SK-N-SH (cell line): ENCODE measurements at regions not wholly inside any gene's neighbourhood (a gene's known extent, or its start where the extent isn't known, plus 50 kb on each side); places are given as distances from the start of the nearest gene placed in this dataset.

Experiments
- CTCF ChIA-PET: fragments of 300-600, 350-600 bp; formaldehyde crosslinking; extraction: SDS; loops from one replicate; lab custom pipeline; 2021; lab: Yijun Ruan, JAX
- POLR2A ChIA-PET: fragments of 350-600 bp; sonication (Branson Sonifier 250); formaldehyde crosslinking; extraction: SDS; loops from one replicate; lab custom pipeline; 2020; ENCODE audit warnings: antibody characterized with exemption, inconsistent platforms; lab: Yijun Ruan, JAX
- DNase-seq: peaks from one replicate; pipeline ENCODE4 v3.0.0; 2012
- H2AFZ ChIP-seq: fragments of 200-600 bp; sonication (generic); 2 replicates; pipeline ENCODE4 v1.8.1; 2016; ENCODE audit warnings: antibody characterized with exemption, mild to moderate bottlenecking, low read depth
- H3F3A ChIP-seq: fragments of 200-600 bp; sonication (generic); replicated peaks from 2 replicates; pipeline ENCODE3; 2016; ENCODE audit warnings: antibody characterized with exemption, mild to moderate bottlenecking; ENCODE audit not compliant: insufficient read depth
- H3K27ac ChIP-seq, 2 experiments: fragments of 200-500 bp in 1 of 2; fragments of 200-600 bp in 1 of 2; sonication (Bioruptor generic) in 1 of 2; sonication (generic), shearing (Covaris generic) in 1 of 2; 2 replicates each; pipeline versions ENCODE4 v1.5.1 to v1.6.1; 2014 to 2016; ENCODE audit warnings: low read depth in 2 of 2, inconsistent platforms in 1 of 2, low read length in 1 of 2, mild to moderate bottlenecking in 1 of 2, mixed read lengths in 1 of 2
- H3K27me3 ChIP-seq: fragments of 200-600 bp; sonication (generic), shearing (Covaris generic); 2 replicates; pipeline ENCODE4 v1.6.1; 2016; ENCODE audit warnings: mixed run types; ENCODE audit not compliant: insufficient read depth
- H3K36me3 ChIP-seq, 2 experiments: fragments of 200-500 bp in 1 of 2; fragments of 200-600 bp in 1 of 2; sonication (Bioruptor generic) in 1 of 2; sonication (generic) in 1 of 2; replicated peaks in 1 of 2; 2 replicates each; pipeline versions ENCODE3 to v1.5.1; 2014 to 2016; ENCODE audit warnings: low read length in 1 of 2, mild to moderate bottlenecking in 1 of 2; ENCODE audit not compliant: insufficient read depth in 2 of 2, control insufficient read depth in 1 of 2
- H3K4me1 ChIP-seq, 2 experiments: fragments of 200-500 bp in 1 of 2; fragments of 200-600 bp in 1 of 2; sonication (Bioruptor generic) in 1 of 2; sonication (generic), shearing (Covaris generic) in 1 of 2; 2 replicates each; pipeline versions ENCODE4 v1.5.1 to v1.6.1; 2014 to 2016; ENCODE audit warnings: low read depth in 1 of 2, low read length in 1 of 2, mixed run types in 1 of 2; ENCODE audit not compliant: insufficient read depth in 2 of 2, control insufficient read depth in 1 of 2
- H3K4me2 ChIP-seq: fragments of 200-600 bp; sonication (generic), shearing (Covaris generic); 2 replicates; pipeline ENCODE4 v1.6.1; 2017; ENCODE audit warnings: mixed run types
- H3K4me3 ChIP-seq, 2 experiments: fragments of 200-500 bp in 1 of 2; fragments of 200-600 bp in 1 of 2; sonication (Bioruptor generic) in 1 of 2; sonication (generic), shearing (Covaris generic) in 1 of 2; 2 replicates each; pipeline versions ENCODE4 v1.5.1 to v1.8.1; 2014 to 2016; ENCODE audit warnings: low read depth in 2 of 2, inconsistent platforms in 1 of 2, low read length in 1 of 2, mild to moderate bottlenecking in 1 of 2, mixed read lengths in 1 of 2, moderate library complexity in 1 of 2
- H3K79me2 ChIP-seq: fragments of 200-600 bp; sonication (generic); 2 replicates; pipeline ENCODE4 v1.8.1; 2017; ENCODE audit warnings: mild to moderate bottlenecking; ENCODE audit not compliant: insufficient read depth
- H3K9ac ChIP-seq: fragments of 200-600 bp; sonication (generic); 2 replicates; pipeline ENCODE4 v1.6.1; 2017; ENCODE audit warnings: mixed run types
- H3K9me2 ChIP-seq: fragments of 200-600 bp; sonication (generic); 2 replicates; pipeline ENCODE4 v1.6.1; 2017; ENCODE audit warnings: mixed run types
- H3K9me3 ChIP-seq: fragments of 200-600 bp; sonication (generic); 2 replicates; pipeline ENCODE4 v1.6.1; 2017; ENCODE audit warnings: mixed run types, mild to moderate bottlenecking, moderate library complexity
- H4K20me1 ChIP-seq: fragments of 200-600 bp; sonication (generic); 2 replicates; pipeline ENCODE4 v1.6.1; 2017; ENCODE audit warnings: mild to moderate bottlenecking, mixed run types; ENCODE audit not compliant: insufficient read depth
- ELF1 ChIP-seq: IDR thresholded peaks from 2 replicates; pipeline ENCODE4 v1.4.0; 2012
- EZH2phosphoT487 ChIP-seq: fragments of 200-600 bp; sonication (generic); IDR thresholded peaks from 2 replicates; pipeline ENCODE4 v1.6.1; 2017; ENCODE audit warnings: low read depth, mixed run types, mild to moderate bottlenecking, antibody characterized with exemption, moderate library complexity, borderline replicate concordance
- FOSL2 ChIP-seq: IDR thresholded peaks from 2 replicates; pipeline ENCODE4 v1.4.0; 2012; ENCODE audit warnings: low read depth, mild to moderate bottlenecking, moderate library complexity, borderline replicate concordance
- MEF2A ChIP-seq: IDR thresholded peaks from 2 replicates; pipeline ENCODE4 v1.4.0; 2012; ENCODE audit warnings: low read depth, borderline replicate concordance
- NRF1 ChIP-seq: IDR thresholded peaks from 2 replicates; pipeline ENCODE4 v1.6.1; 2012; ENCODE audit warnings: low read depth, mild to moderate bottlenecking, low read length
- POLR2AphosphoS5 ChIP-seq: IDR thresholded peaks from 2 replicates; pipeline ENCODE4 v1.6.1; 2012; ENCODE audit warnings: low read depth, low read length
- SIN3A ChIP-seq: IDR thresholded peaks from 2 replicates; pipeline ENCODE4 v1.6.1; 2012; ENCODE audit warnings: low read depth, mild to moderate bottlenecking, low read length, moderate library complexity, borderline replicate concordance
- SMC3 ChIP-seq: IDR thresholded peaks from 2 replicates; pipeline ENCODE4 v1.6.1; 2012; ENCODE audit warnings: low read depth, low read length, improper control_type of control experiment
- TAF1 ChIP-seq: IDR thresholded peaks from 2 replicates; pipeline ENCODE4 v1.6.1; 2012; ENCODE audit warnings: low read depth, mild to moderate bottlenecking, low read length, moderate library complexity, borderline replicate concordance
- TF ChIP-seq, protein P1 (sequence below): IDR thresholded peaks from 2 replicates; pipeline ENCODE4 v1.6.1; 2012; ENCODE audit warnings: mild to moderate bottlenecking, low read depth, low read length, moderate library complexity
- TF ChIP-seq, protein P2 (sequence below): IDR thresholded peaks from 2 replicates; pipeline ENCODE4 v1.4.0; 2012; ENCODE audit warnings: low read depth, borderline replicate concordance
- TF ChIP-seq, protein P3 (sequence below): fragments of 150-350 bp; IDR thresholded peaks from 2 replicates; pipeline ENCODE4 v1.6.1; 2016; ENCODE audit warnings: mild to moderate bottlenecking, low read depth, low read length
- TF ChIP-seq, protein P4 (sequence below): IDR thresholded peaks from 2 replicates; pipeline ENCODE4 v1.4.0; 2012; ENCODE audit warnings: low read depth
- TF ChIP-seq, protein P5 (sequence below): IDR thresholded peaks from 2 replicates; pipeline ENCODE4 v1.4.0; 2012; ENCODE audit warnings: low read depth, borderline replicate concordance

DNA sequence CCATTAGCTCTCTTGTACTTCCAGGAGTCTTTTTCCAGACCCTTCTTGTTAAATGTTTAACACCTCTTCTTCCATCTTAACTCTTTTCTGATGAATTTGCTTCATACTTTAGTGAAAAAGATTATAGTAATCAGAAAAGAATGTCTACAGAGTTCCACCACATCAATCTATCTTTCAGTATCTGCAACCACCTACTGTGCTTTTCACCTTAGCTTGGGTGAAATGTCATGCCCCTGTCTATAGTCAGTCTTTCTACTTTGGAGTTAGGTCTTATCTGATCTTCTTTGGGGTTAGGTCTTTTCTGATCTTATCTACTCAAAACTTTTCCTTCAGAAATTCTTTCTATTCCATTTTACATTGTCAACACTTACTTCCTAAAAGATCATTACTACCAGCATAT lies 1310.2 kb downstream of the PCDH7 start:
- no peak overlapping the region for H2AFZ ChIP-seq
- CTCF ChIA-PET = no interaction called here
- H3K9me2 ChIP-seq = no peaks in the 10 kb centered on the region
- H3K27me3 ChIP-seq = no peaks in the 10 kb centered on the region
- H3K79me2 ChIP-seq = no peaks in the 10 kb centered on the region
- no peak for DNase-seq
- H3F3A ChIP-seq = no peaks in the 10 kb centered on the region
- POLR2A ChIA-PET = no interaction called here
- no peak overlapping the region for H3K4me2 ChIP-seq
- no peaks in the 10 kb centered on the region for H3K36me3 ChIP-seq
- H3K27ac ChIP-seq = no peak overlapping the region
- H3K4me1 ChIP-seq = no peaks in the 10 kb centered on the region
- no peak overlapping the region for H3K9ac ChIP-seq
- H3K4me3 ChIP-seq = no peak overlapping the region
- H4K20me1 ChIP-seq = no peaks in the 10 kb centered on the region
- TF ChIP-seq, protein P1, sequence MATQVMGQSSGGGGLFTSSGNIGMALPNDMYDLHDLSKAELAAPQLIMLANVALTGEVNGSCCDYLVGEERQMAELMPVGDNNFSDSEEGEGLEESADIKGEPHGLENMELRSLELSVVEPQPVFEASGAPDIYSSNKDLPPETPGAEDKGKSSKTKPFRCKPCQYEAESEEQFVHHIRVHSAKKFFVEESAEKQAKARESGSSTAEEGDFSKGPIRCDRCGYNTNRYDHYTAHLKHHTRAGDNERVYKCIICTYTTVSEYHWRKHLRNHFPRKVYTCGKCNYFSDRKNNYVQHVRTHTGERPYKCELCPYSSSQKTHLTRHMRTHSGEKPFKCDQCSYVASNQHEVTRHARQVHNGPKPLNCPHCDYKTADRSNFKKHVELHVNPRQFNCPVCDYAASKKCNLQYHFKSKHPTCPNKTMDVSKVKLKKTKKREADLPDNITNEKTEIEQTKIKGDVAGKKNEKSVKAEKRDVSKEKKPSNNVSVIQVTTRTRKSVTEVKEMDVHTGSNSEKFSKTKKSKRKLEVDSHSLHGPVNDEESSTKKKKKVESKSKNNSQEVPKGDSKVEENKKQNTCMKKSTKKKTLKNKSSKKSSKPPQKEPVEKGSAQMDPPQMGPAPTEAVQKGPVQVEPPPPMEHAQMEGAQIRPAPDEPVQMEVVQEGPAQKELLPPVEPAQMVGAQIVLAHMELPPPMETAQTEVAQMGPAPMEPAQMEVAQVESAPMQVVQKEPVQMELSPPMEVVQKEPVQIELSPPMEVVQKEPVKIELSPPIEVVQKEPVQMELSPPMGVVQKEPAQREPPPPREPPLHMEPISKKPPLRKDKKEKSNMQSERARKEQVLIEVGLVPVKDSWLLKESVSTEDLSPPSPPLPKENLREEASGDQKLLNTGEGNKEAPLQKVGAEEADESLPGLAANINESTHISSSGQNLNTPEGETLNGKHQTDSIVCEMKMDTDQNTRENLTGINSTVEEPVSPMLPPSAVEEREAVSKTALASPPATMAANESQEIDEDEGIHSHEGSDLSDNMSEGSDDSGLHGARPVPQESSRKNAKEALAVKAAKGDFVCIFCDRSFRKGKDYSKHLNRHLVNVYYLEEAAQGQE = no peak
- TF ChIP-seq MEF2A = no peak
- TF ChIP-seq ELF1 = no peak
- TF ChIP-seq EZH2phosphoT487 = no peak
- no peak for TF ChIP-seq SIN3A
- TF ChIP-seq, protein P2, sequence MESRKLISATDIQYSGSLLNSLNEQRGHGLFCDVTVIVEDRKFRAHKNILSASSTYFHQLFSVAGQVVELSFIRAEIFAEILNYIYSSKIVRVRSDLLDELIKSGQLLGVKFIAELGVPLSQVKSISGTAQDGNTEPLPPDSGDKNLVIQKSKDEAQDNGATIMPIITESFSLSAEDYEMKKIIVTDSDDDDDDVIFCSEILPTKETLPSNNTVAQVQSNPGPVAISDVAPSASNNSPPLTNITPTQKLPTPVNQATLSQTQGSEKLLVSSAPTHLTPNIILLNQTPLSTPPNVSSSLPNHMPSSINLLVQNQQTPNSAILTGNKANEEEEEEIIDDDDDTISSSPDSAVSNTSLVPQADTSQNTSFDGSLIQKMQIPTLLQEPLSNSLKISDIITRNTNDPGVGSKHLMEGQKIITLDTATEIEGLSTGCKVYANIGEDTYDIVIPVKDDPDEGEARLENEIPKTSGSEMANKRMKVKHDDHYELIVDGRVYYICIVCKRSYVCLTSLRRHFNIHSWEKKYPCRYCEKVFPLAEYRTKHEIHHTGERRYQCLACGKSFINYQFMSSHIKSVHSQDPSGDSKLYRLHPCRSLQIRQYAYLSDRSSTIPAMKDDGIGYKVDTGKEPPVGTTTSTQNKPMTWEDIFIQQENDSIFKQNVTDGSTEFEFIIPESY = no peak
- TF ChIP-seq, protein P3, sequence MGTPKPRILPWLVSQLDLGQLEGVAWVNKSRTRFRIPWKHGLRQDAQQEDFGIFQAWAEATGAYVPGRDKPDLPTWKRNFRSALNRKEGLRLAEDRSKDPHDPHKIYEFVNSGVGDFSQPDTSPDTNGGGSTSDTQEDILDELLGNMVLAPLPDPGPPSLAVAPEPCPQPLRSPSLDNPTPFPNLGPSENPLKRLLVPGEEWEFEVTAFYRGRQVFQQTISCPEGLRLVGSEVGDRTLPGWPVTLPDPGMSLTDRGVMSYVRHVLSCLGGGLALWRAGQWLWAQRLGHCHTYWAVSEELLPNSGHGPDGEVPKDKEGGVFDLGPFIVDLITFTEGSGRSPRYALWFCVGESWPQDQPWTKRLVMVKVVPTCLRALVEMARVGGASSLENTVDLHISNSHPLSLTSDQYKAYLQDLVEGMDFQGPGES = no peak
- no peak for TF ChIP-seq POLR2AphosphoS5
- TF ChIP-seq, protein P4, sequence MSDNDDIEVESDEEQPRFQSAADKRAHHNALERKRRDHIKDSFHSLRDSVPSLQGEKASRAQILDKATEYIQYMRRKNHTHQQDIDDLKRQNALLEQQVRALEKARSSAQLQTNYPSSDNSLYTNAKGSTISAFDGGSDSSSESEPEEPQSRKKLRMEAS = no peak
- TF ChIP-seq TAF1 = no peak
- TF ChIP-seq, protein P5, sequence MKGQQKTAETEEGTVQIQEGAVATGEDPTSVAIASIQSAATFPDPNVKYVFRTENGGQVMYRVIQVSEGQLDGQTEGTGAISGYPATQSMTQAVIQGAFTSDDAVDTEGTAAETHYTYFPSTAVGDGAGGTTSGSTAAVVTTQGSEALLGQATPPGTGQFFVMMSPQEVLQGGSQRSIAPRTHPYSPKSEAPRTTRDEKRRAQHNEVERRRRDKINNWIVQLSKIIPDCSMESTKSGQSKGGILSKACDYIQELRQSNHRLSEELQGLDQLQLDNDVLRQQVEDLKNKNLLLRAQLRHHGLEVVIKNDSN = no peak
- TF ChIP-seq NRF1 = no peak
- no peak for TF ChIP-seq FOSL2
- no peak for TF ChIP-seq SMC3
- TF ChIP-seq, all 33 proteins: peak for 0
- H3K9me3 ChIP-seq = no peaks in the 10 kb centered on the region
